HG03460 (cell line): ENCODE measurements at regions not wholly inside any gene's neighbourhood (a gene's known extent, or its start where the extent isn't known, plus 50 kb on each side); places are given as distances from the start of the nearest gene placed in this dataset.
"Not testable (repeated sequence)": the region's sequence is repeated elsewhere in the genome, so short reads cannot be mapped to it uniquely, and the experiment has no call there.

ENCODE experiments used
- ATAC-seq: cut with Tn5 transposase; IDR thresholded peaks from one replicate; pipeline ENCODE4 v1.9.1; 2021; ENCODE audit not compliant: unreplicated experiment

- no peak for ATAC-seq
These were observed 2474.2 kb downstream of the PCDH9 start for GRCh38 chr13:64755961-64756360.

- no peak for ATAC-seq
These were observed 2476.7 kb downstream of the PCDH9 start for GRCh38 chr13:64753233-64754000.

GRCh38 chr13:64749301-64749700 lies 2480.8 kb downstream of the PCDH9 start:
- no peak for ATAC-seq

GRCh38 chr13:64746845-64747244 lies 2483.3 kb downstream of the PCDH9 start:
- ATAC-seq: no peak

GRCh38 chr13:64740493-64740892 lies 2489.6 kb downstream of the PCDH9 start:
- ATAC-seq: no peak

GRCh38 chr13:64725492-64725891 lies 2504.6 kb downstream of the PCDH9 start:
- ATAC-seq: no peak

GRCh38 chr13:64723724-64724123 lies 2506.4 kb downstream of the PCDH9 start:
- no peak for ATAC-seq

GRCh38 chr13:64718116-64718515 lies 2512.0 kb downstream of the PCDH9 start:
- ATAC-seq: no peak

GRCh38 chr13:64716936-64717335 lies 2513.2 kb downstream of the PCDH9 start:
- ATAC-seq: no peak

GRCh38 chr13:64709079-64709478 lies 2521.1 kb downstream of the PCDH9 start:
- ATAC-seq: no peak

- ATAC-seq: no peak
These were observed 2526.0 kb downstream of the PCDH9 start for GRCh38 chr13:64704121-64704649.

- no peak for ATAC-seq
These were observed 2532.9 kb downstream of the PCDH9 start for GRCh38 chr13:64697226-64697625.

GRCh38 chr13:64688893-64689677 lies 2541.1 kb downstream of the PCDH9 start:
- no peak for ATAC-seq

- not testable (repeated sequence) for ATAC-seq
These were observed 2543.6 kb downstream of the PCDH9 start for GRCh38 chr13:64686536-64686935.

GRCh38 chr13:64684685-64685431 lies 2545.3 kb downstream of the PCDH9 start:
- no peak for ATAC-seq

- ATAC-seq: no peak
These were observed 2546.0 kb downstream of the PCDH9 start for GRCh38 chr13:64684108-64684507.

- ATAC-seq: no peak
These were observed 2549.4 kb downstream of the PCDH9 start for GRCh38 chr13:64680739-64681138.

- no peak for ATAC-seq
These were observed 2554.8 kb downstream of the PCDH9 start for GRCh38 chr13:64675255-64675892.

- no peak for ATAC-seq
These were observed 2556.0 kb downstream of the PCDH9 start for GRCh38 chr13:64674126-64674525.

GRCh38 chr13:64672751-64673150 lies 2557.4 kb downstream of the PCDH9 start:
- no peak for ATAC-seq
